HEK293T (cell line): ENCODE measurements at regions not wholly inside any gene's neighbourhood (a gene's known extent, or its start where the extent isn't known, plus 50 kb on each side); places are given as distances from the start of the nearest gene placed in this dataset.
"Not testable (repeated sequence)": the region's sequence is repeated elsewhere in the genome, so short reads cannot be mapped to it uniquely, and the experiment has no call there.

Source experiments
- NFRKB ChIP-seq: fragments of 450-650 bp; IDR thresholded peaks from 2 replicates; pipeline ENCODE4 v1.6.1; 2016; ENCODE audit warnings: mild to moderate bottlenecking, moderate library complexity
- SP1 ChIP-seq: fragments of 450-650 bp; IDR thresholded peaks from 2 replicates; pipeline ENCODE4 v1.6.1; 2017

- TF ChIP-seq SP1, NFRKB: not testable (repeated sequence)
These were observed 57.7 kb upstream of the RGS1 start for GRCh38 chr1:192517716-192518355.
